H1 (cell line): ENCODE measurements at regions not wholly inside any gene's neighbourhood (a gene's known extent, or its start where the extent isn't known, plus 50 kb on each side); places are given as distances from the start of the nearest gene placed in this dataset.

Experiments
- CTCF ChIA-PET: fragments of 300-600 bp; sonication (Branson Sonifier 250); formaldehyde crosslinking; loops from one replicate; lab custom pipeline; 2021; ENCODE audit not compliant: partially characterized antibody; lab: Charles Lee
- POLR2A ChIA-PET: fragments of 300-600 bp; sonication (Branson Sonifier 250); formaldehyde crosslinking; loops from one replicate; lab custom pipeline; 2021; ENCODE audit warnings: inconsistent platforms; ENCODE audit not compliant: partially characterized antibody; lab: Charles Lee
- DNase-seq, 2 experiments: peaks; one replicate each; pipeline versions ENCODE4 v3.0.0 to v3.0.0-alpha.2; 2010 to 2022; ENCODE audit warnings: low spot score in 2 of 2, low read depth in 1 of 2, mixed read lengths in 1 of 2
- FAIRE-seq: peaks from 2 replicates; lab custom pipeline; 2011; peaks lifted over from hg19 to GRCh38; lab: Jason Lieb, UNC
- H2AFZ ChIP-seq: 2 replicates; pipeline ENCODE4 v1.8.1; 2012; ENCODE audit warnings: low read length, inconsistent platforms
- H2AK5ac ChIP-seq: 2 replicates; pipeline ENCODE4 v1.6.1; 2013; ENCODE audit warnings: low read depth, low read length
- H2BK120ac ChIP-seq: replicated peaks from 2 replicates; pipeline ENCODE3; 2013; ENCODE audit warnings: low read depth, low read length, inconsistent platforms
- H2BK12ac ChIP-seq: 2 replicates; pipeline ENCODE4 v1.6.1; 2013; ENCODE audit warnings: low read depth, low read length
- H2BK15ac ChIP-seq: 2 replicates; pipeline ENCODE4 v1.6.1; 2013; ENCODE audit warnings: low read length
- H2BK20ac ChIP-seq: 2 replicates; pipeline ENCODE4 v1.6.1; 2013; ENCODE audit warnings: low read length
- H2BK5ac ChIP-seq: 2 replicates; pipeline ENCODE4 v1.6.1; 2013; ENCODE audit warnings: low read depth, low read length
- H3K14ac ChIP-seq: 2 replicates; pipeline ENCODE4 v1.6.1; 2013; ENCODE audit warnings: inconsistent platforms; ENCODE audit not compliant: insufficient read length
- H3K18ac ChIP-seq: 2 replicates; pipeline ENCODE4 v1.6.1; 2013; ENCODE audit warnings: low read length; ENCODE audit errors: extremely low read depth
- H3K23ac ChIP-seq: 2 replicates; pipeline ENCODE4 v1.6.1; 2013; ENCODE audit warnings: inconsistent platforms; ENCODE audit not compliant: insufficient read length
- H3K23me2 ChIP-seq: 2 replicates; pipeline ENCODE4 v1.6.1; 2013; ENCODE audit warnings: low read depth, low read length
- H3K27ac ChIP-seq: 2 replicates; pipeline ENCODE4 v1.6.1; 2011; ENCODE audit warnings: low read depth, low read length, inconsistent platforms
- H3K27me3 ChIP-seq, 4 experiments: replicated peaks in 1 of 4; 1 replicate in 1 of 4; 2 replicates in 3 of 4; pipeline versions ENCODE4 v1.6.1 to v1.8.1; 2011 to 2013; ENCODE audit warnings: low read length in 3 of 4, mild to moderate bottlenecking in 3 of 4, inconsistent platforms in 2 of 4, mixed read lengths in 2 of 4, moderate library complexity in 1 of 4; ENCODE audit not compliant: control insufficient read depth in 3 of 4, insufficient read depth in 3 of 4; ENCODE audit errors: extremely low read depth in 1 of 4
- H3K36me3 ChIP-seq, 4 experiments: 2 replicates each; pipeline versions ENCODE4 v1.6.1 to v1.8.1; 2011 to 2013; ENCODE audit warnings: mild to moderate bottlenecking in 4 of 4, low read length in 3 of 4, moderate library complexity in 2 of 4, control low read depth in 1 of 4, inconsistent platforms in 1 of 4; ENCODE audit not compliant: insufficient read depth in 4 of 4, control insufficient read depth in 2 of 4
- H3K4ac ChIP-seq: replicated peaks from 2 replicates; pipeline ENCODE3; 2013; ENCODE audit warnings: low read length, low read depth, mixed read lengths, inconsistent platforms; ENCODE audit not compliant: insufficient read length
- H3K4me1 ChIP-seq, 4 experiments: replicated peaks in 1 of 4; 1 replicate in 1 of 4; 2 replicates in 3 of 4; pipeline versions ENCODE4 v1.6.1 to v1.8.1; 2011 to 2013; ENCODE audit warnings: low read length in 3 of 4, inconsistent platforms in 2 of 4, mixed read lengths in 1 of 4; ENCODE audit not compliant: insufficient read depth in 4 of 4, control insufficient read depth in 3 of 4
- H3K4me2 ChIP-seq, 2 experiments: 2 replicates each; pipeline versions ENCODE4 v1.6.1 to v1.8.1; 2011 to 2013; ENCODE audit warnings: low read depth in 2 of 2, low read length in 2 of 2, control low read depth in 1 of 2, inconsistent platforms in 1 of 2, mild to moderate bottlenecking in 1 of 2; ENCODE audit not compliant: insufficient read depth in 1 of 2
- H3K4me3 ChIP-seq, 4 experiments: fragments of 200-600, 300-600 bp in 1 of 4; sonication (generic), shearing (Covaris generic), sonication (Bioruptor Twin) in 1 of 4; 2 replicates each; pipeline versions ENCODE4 v1.5.1 to v1.8.1; 2011 to 2016; ENCODE audit warnings: low read length in 4 of 4, low read depth in 3 of 4, control low read depth in 2 of 4, inconsistent platforms in 2 of 4, mild to moderate bottlenecking in 2 of 4, mixed read lengths in 1 of 4, moderate library complexity in 1 of 4; ENCODE audit not compliant: insufficient read depth in 2 of 4; ENCODE audit errors: extremely low read depth in 1 of 4
- H3K56ac ChIP-seq: replicated peaks from 2 replicates; pipeline ENCODE3; 2013; ENCODE audit warnings: low read depth, mild to moderate bottlenecking, mixed read lengths, low read length, inconsistent platforms; ENCODE audit not compliant: insufficient read length
- H3K79me1 ChIP-seq: 2 replicates; pipeline ENCODE4 v1.6.1; 2013; ENCODE audit warnings: low read depth, low read length, control low read depth
- H3K79me2 ChIP-seq, 2 experiments: 2 replicates each; pipeline versions ENCODE4 v1.6.1 to v1.8.1; 2012 to 2013; ENCODE audit warnings: low read length in 2 of 2, mild to moderate bottlenecking in 2 of 2, inconsistent platforms in 1 of 2; ENCODE audit not compliant: insufficient read depth in 2 of 2, control insufficient read depth in 1 of 2
- H3K9ac ChIP-seq, 4 experiments: replicated peaks in 1 of 4; 1 replicate in 1 of 4; 2 replicates in 3 of 4; pipeline versions ENCODE4 v1.6.1 to v1.8.1; 2011 to 2013; ENCODE audit warnings: low read depth in 3 of 4, low read length in 3 of 4, control low read depth in 2 of 4, mild to moderate bottlenecking in 2 of 4, moderate library complexity in 2 of 4, inconsistent platforms in 1 of 4; ENCODE audit errors: extremely low read depth in 1 of 4
- H3K9me3 ChIP-seq, 2 experiments: 2 replicates each; pipeline versions ENCODE4 v1.6.1 to v1.8.1; 2012 to 2013; ENCODE audit warnings: mild to moderate bottlenecking in 2 of 2, moderate library complexity in 2 of 2, control low read depth in 1 of 2, inconsistent platforms in 1 of 2, low read depth in 1 of 2, low read length in 1 of 2, mixed read lengths in 1 of 2; ENCODE audit not compliant: insufficient read depth in 2 of 2
- H4K20me1 ChIP-seq, 2 experiments: replicated peaks in 1 of 2; 2 replicates each; pipeline versions ENCODE3 to v1.8.1; 2011 to 2013; ENCODE audit warnings: inconsistent platforms in 2 of 2, low read length in 2 of 2, mild to moderate bottlenecking in 1 of 2; ENCODE audit not compliant: insufficient read depth in 2 of 2, control insufficient read depth in 1 of 2
- H4K5ac ChIP-seq: 2 replicates; pipeline ENCODE4 v1.6.1; 2013; ENCODE audit warnings: low read length, low read depth, mixed read lengths, inconsistent platforms; ENCODE audit not compliant: insufficient read length
- H4K8ac ChIP-seq: 2 replicates; pipeline ENCODE4 v1.8.0; 2013; ENCODE audit warnings: mild to moderate bottlenecking, moderate library complexity, low read length, inconsistent platforms; ENCODE audit not compliant: insufficient read depth; ENCODE audit errors: extremely low read depth
- H4K91ac ChIP-seq: replicated peaks from 2 replicates; pipeline ENCODE3; 2013; ENCODE audit warnings: low read length, mixed read lengths, inconsistent platforms; ENCODE audit not compliant: insufficient read length
- TCF12 ChIP-seq: IDR thresholded peaks from 2 replicates; pipeline ENCODE4 v1.6.1; 2011; ENCODE audit warnings: low read depth, mild to moderate bottlenecking, low read length
- WGBS, 2 experiments: shearing (Covaris generic) in 1 of 2; methylation state at CpG; one replicate each; pipeline versions ENCODE4 v1.1.6 to v1.1.7; 2013 to 2015; ENCODE audit warnings: low lambda C conversion rate in 2 of 2, mixed read lengths in 2 of 2, inconsistent platforms in 1 of 2, low coverage in 1 of 2, missing lambda C conversion rate in 1 of 2; ENCODE audit not compliant: insufficient replicate concordance in 2 of 2, insufficient coverage in 1 of 2, insufficient read length in 1 of 2; ENCODE audit errors: extremely low coverage in 1 of 2, missing lambda C conversion rate in 1 of 2; 5-methylcytosine and 5-hydroxymethylcytosine counted together
- TF ChIP-seq, protein P1 (sequence below): IDR thresholded peaks from 2 replicates; pipeline ENCODE4 v1.6.1; 2011; ENCODE audit warnings: low read depth, mild to moderate bottlenecking, low read length; ENCODE audit not compliant: insufficient read depth

DNA sequence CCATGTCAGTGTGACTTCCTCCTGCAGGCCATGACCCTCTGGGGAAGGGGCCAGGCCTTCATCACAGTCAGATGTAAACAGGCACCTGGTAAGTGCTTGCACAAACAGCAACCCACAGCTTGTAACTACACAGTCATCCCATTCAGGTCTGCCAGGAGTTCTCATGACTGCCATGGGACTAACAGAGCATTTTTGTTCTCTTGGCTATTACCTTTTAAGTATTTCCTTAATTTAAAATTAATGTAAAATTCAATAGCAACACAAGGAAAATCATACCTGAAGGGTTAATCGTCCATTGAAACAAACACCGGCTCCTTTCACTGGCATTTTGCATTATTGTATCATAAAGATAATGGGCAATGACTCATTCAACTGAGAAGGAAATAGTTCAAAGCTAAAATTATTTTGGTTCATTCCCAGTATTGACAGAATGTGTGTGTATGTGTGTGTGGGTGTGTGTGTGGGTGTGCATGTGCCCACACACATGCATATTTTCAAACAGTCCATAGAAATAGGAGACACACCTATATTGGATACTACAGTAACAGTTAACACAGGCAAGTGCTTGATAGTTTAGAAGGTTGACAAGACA lies 307.9 kb downstream of the WDR11 start:
- H3K27ac ChIP-seq: no peak overlapping the region
- no peak overlapping the region for H3K4ac ChIP-seq
- H3K79me1 ChIP-seq: no peaks in the 10 kb centered on the region
- H3K14ac ChIP-seq: no peak overlapping the region
- CTCF ChIA-PET: interaction anchor here (0.9 kb wide), 1 partner anchor 9 kb away, joined by 3 read pairs; no protein-coding TSS in a partner anchor
- H2BK15ac ChIP-seq: no peak overlapping the region
- no peaks in the 10 kb centered on the region for H3K27me3 ChIP-seq
- no peaks in the 10 kb centered on the region for H3K9me3 ChIP-seq
- DNase-seq (no peak), FAIRE-seq (no peak)
- no peak overlapping the region for H4K8ac ChIP-seq
- H4K20me1 ChIP-seq: no peaks in the 10 kb centered on the region
- H2AFZ ChIP-seq: no peak overlapping the region
- H3K4me3 ChIP-seq: no peak overlapping the region
- no peaks in the 10 kb centered on the region for H3K23me2 ChIP-seq
- WGBS, 2 experiments: 87% methylated on average over 2 of the region's 2 CpGs; no CpG with 5 or more reads in 1 of the 2 experiments
- no peak overlapping the region for H2BK12ac ChIP-seq
- no peak overlapping the region for H2BK5ac ChIP-seq
- no peaks in the 10 kb centered on the region for H3K4me1 ChIP-seq
- no peak overlapping the region for H3K9ac ChIP-seq
- H3K23ac ChIP-seq: no peak overlapping the region
- H4K5ac ChIP-seq: no peak overlapping the region
- H2BK20ac ChIP-seq: no peak overlapping the region
- no peak overlapping the region for H2BK120ac ChIP-seq
- H4K91ac ChIP-seq: no peak overlapping the region
- H3K4me2 ChIP-seq: no peak overlapping the region
- H2AK5ac ChIP-seq: no peak overlapping the region
- H3K36me3 ChIP-seq: no peaks in the 10 kb centered on the region; a peak in 1 of 8 replicates
- no peak overlapping the region for H3K56ac ChIP-seq
- POLR2A ChIA-PET: no interaction called here
- H3K18ac ChIP-seq: no peak overlapping the region
- H3K79me2 ChIP-seq: no peaks in the 10 kb centered on the region
- TF ChIP-seq, protein P1, sequence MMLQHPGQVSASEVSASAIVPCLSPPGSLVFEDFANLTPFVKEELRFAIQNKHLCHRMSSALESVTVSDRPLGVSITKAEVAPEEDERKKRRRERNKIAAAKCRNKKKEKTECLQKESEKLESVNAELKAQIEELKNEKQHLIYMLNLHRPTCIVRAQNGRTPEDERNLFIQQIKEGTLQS: no peak
- TF ChIP-seq TCF12: no peak
